GM06990 (cell line): ENCODE measurements at regions not wholly inside any gene's neighbourhood (a gene's known extent, or its start where the extent isn't known, plus 50 kb on each side); places are given as distances from the start of the nearest gene placed in this dataset.

Experiments used
- DNase-seq: peaks from one replicate; pipeline ENCODE4 v3.0.0-alpha.2; 2011; ENCODE audit not compliant: insufficient read length; ENCODE audit errors: extremely low read depth
- H3K27me3 ChIP-seq: replicated peaks from 2 replicates; pipeline ENCODE4 v1.6.0; 2011; ENCODE audit warnings: low read length; ENCODE audit not compliant: control insufficient read depth, insufficient read depth
- H3K36me3 ChIP-seq: 2 replicates; pipeline ENCODE4 v1.5.1; 2011; ENCODE audit warnings: low read length; ENCODE audit not compliant: control insufficient read depth, insufficient read depth
- H3K4me3 ChIP-seq: replicated peaks from 2 replicates; pipeline ENCODE4 v1.5.1; 2011; ENCODE audit warnings: low read depth, mild to moderate bottlenecking, control low read depth, low read length
- CTCF ChIP-seq: IDR thresholded peaks from 2 replicates; pipeline ENCODE4 v1.5.1; 2011; ENCODE audit warnings: low read length, control low read depth, mild to moderate bottlenecking, inconsistent platforms; ENCODE audit not compliant: insufficient read depth, poor library complexity, severe bottlenecking

- Histone ChIP-seq H3K4me3 (no peak overlapping the region), H3K27me3 (no peaks in the 10 kb centered on the region), H3K36me3 (no peaks in the 10 kb centered on the region)
- TF ChIP-seq CTCF: no peak
- no peak for DNase-seq
These were observed 64.3 kb upstream of the MDFIC start for GRCh38 chr7:114857605-114858004.

- Histone ChIP-seq H3K36me3 (no peaks in the 10 kb centered on the region), H3K27me3 (no peaks in the 10 kb centered on the region), H3K4me3 (no peak overlapping the region)
- TF ChIP-seq CTCF: no peak
- DNase-seq: no peak
These were observed 62.4 kb upstream of the MDFIC start for GRCh38 chr7:114859477-114859876.

- no peak for TF ChIP-seq CTCF
- H3K36me3 ChIP-seq: no peaks in the 10 kb centered on the region
- H3K27me3 ChIP-seq: no peaks in the 10 kb centered on the region
- no peak overlapping the region for H3K4me3 ChIP-seq
- no peak for DNase-seq
These were observed 61.7 kb upstream of the MDFIC start for GRCh38 chr7:114860206-114860605.

DNA sequence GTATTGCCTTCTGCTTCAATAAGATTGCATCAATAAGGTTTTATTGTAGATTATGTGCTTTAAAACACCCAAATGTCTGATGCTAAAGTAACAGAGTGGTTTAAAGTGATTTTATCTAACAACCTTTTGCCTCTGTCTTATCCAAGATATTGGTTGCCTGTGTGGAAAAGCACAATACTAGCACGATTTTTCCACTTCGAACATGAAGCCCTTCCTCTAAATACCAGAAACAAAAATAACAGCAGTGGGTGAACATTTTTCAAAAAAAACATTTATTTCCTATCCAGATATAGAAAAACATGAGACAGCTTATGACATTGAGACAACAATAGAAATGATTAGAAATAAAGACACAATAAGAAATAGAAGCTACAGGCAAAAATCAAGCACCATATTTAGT, 59.5 kb upstream of the MDFIC start:
- DNase-seq: no peak
- Histone ChIP-seq H3K4me3 (no peak overlapping the region), H3K36me3 (no peaks in the 10 kb centered on the region), H3K27me3 (no peaks in the 10 kb centered on the region)
- no peak for TF ChIP-seq CTCF

GRCh38 chr7:114864278-114864677, 57.6 kb upstream of the MDFIC start:
- TF ChIP-seq CTCF: no peak
- no peak overlapping the region for H3K4me3 ChIP-seq
- no peaks in the 10 kb centered on the region for H3K27me3 ChIP-seq
- DNase-seq: no peak
- no peaks in the 10 kb centered on the region for H3K36me3 ChIP-seq

DNA sequence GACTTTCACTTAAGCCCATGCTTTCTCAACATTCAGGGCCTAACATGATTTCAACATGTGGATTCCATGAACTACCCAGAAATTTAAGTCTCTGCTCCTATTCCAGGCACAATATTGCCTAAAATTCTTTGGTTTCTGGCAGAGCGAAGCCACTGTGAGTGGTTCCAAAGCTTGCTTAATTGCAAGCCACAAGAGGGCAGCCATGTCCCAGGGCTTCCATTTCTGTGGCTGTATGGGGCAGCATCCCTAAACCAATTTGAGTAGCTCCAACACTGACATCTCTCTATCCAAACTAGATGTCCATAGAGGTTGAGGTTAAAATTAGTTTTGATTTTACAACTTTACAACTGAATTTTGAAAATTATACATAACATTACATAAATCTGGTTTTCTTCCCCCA, 56.3 kb upstream of the MDFIC start:
- Histone ChIP-seq H3K27me3 (no peaks in the 10 kb centered on the region), H3K4me3 (no peak overlapping the region), H3K36me3 (no peaks in the 10 kb centered on the region)
- peak; percentile 86 for TF ChIP-seq CTCF
- DNase-seq: peak; percentile 34
